Cerebellar cortex (tissue), 1 donor: ENCODE measurements at regions not wholly inside any gene's neighbourhood (a gene's known extent, or its start where the extent isn't known, plus 50 kb on each side); places are given as distances from the start of the nearest gene placed in this dataset.
"Not testable (repeated sequence)": the region's sequence is repeated elsewhere in the genome, so short reads cannot be mapped to it uniquely, and the experiment has no call there.

Experiments
- DNase-seq: peaks from one replicate; pipeline ENCODE4 v3.0.0-alpha.2; 2015; ENCODE audit warnings: low spot score

- DNase-seq, result no peak
Measured at GRCh38 chr7:114180556-114181266, 233.9 kb upstream of the FOXP2 start.

DNA sequence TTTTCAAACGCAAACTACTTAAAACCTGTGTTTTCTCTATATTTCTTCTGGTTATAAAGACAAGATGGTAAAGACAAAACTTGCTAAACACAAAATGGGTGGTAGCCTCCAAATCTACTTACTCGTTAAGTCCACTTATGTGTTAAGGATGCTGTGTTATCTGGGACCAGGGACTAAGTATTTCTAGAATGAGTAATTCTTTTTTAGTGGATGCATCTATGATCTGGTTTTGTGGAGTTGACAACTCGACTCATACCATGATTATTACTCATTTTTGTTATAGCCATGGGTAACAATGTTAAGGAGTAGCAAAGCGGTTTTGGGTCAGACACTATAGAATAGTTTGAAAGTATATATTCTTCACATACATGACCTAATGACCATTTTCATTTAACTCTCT is 239.5 kb upstream of the FOXP2 start:
- DNase-seq, result no peak

DNA sequence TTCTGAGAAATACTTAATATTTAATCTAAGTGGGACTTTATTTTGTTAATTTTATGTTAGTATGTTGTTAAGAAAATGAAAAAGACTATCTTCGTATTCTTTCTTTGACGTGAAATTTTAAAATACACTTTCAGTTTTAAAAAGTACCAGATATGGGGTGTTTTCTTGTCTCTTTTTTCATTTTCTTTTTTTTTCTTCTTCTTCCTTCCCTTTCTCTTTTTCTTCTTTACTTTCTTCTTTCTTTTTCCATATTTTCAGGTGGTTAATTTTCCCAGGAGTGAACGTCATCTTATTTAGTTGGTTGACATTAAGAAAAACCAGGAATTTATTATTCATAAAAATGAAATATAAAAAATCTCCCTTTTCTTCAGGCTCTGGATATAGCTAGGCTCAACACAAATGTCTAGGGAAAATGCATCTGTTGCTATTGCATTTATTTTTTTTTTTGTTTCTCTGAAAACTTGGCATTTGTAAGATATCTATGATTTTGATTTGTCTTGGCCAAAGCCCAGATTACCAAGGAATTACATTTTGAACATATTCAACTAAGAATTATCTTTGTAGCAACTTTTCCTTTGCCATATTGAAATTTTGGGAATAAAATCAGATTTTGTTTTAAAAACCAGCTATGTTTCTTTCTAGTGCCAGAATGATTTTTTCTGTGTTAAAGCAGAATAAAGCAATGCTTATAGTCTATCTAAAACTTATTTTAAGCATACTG is 241.3 kb upstream of the FOXP2 start:
- DNase-seq, result no peak

DNA sequence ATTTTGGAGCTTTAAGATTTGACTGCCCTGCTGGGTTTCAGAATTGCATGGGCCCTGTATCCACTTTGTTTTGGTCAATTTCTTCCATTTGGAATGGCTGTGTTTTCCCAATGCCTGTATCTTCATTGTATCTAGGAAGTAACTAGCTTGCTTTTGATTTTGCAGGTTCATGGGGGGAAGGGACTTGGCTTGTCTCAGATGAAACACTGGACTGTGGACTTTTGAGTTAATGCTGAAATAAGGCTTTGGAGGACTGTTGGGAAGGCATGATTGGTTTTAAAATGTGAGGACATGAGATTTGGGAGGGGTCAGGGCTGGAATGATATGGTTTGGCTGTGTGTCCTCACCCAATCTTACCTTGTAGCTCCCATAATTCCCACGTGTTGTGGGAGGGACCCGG is 245.2 kb upstream of the FOXP2 start:
- DNase-seq, result not testable (repeated sequence)

- no peak for DNase-seq
Measured at GRCh38 chr7:114160925-114161324, 242.1 kb upstream of the PPP1R3A start.

- DNase-seq, result no peak
Measured at GRCh38 chr7:114158854-114159253, 240.0 kb upstream of the PPP1R3A start.

DNA sequence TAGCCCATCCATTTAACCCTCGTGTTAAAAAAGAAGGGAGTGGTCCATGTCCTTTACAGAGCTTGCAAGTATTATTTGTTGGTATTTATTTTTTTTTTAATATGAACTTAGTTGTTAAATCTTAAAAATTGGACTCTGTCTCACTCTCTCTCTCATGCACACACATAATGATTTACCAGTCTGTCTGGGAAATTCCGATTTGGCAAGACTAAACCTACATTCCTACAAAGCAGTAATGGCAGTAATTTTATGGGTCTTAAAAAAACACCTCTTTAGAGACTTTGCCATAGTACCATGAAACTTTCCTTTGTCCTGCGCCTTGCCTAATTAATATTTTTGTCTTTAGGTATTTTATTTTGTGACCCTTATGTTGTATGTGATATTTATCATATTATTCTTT is 239.5 kb upstream of the PPP1R3A start:
- DNase-seq, result no peak

DNA sequence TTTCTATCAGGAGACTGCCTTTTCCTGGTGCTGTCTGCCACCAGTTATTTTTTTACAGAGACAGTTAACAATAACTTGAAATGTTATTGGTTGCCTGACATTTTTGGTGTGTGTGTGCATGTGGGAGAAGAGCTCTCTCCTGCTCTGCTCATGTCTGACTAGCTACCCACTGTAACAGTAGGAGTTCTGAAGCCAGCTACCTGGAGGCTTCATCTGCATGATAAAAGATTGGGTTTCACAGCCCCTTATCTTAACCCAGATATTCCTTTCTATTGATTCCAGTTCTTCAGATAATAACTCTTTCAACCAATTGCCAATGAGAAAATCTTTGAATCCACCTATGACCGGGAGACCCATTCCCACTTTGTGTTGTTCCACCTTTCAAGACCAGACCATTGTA is 237.4 kb upstream of the PPP1R3A start:
- DNase-seq, result no peak

DNA sequence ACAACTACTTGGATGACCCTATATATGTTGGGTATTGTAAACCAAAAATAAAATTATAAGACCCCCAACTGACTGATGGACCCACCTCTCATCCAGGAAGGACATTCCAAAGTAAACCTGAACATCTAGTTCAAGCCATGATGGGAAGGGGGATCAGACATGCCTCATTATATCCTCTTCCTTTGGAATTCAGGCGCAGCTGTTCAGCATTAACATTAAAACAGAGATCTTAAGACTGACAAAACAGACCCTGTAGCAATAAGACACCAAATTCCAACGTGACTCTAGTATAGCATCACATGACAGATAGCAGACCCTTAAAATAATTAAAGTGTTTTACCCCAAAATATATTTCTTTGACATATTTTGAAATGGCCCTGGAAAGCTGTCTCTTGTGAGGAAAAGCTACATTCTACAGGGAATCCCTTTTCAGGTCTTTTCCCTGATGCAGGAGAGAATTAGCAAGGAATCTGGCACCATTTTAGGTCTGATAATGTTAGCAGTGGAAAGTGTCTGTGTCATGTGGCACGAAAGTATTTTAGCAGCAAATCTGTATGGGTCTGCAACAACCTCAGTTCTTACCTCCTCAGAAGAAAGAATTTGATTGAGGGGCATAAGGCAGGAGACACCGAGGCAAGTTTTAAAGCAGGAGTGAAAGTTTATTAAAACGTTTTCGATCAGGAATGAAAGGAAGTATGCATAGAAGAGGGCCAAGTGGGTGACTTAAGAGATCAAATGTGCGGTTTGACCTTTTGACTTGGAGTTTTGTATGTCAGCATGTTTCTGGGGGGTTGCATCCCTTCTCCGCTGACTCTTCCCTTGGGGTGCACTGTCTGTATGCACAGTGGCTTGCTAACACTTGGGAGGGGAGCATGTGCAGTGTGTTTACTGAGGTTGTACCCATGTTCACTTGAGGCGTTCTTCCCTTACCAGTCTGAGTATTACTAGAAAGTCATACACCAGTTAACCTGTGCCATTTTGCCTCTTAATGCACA is 236.6 kb upstream of the PPP1R3A start:
- no peak for DNase-seq

DNA sequence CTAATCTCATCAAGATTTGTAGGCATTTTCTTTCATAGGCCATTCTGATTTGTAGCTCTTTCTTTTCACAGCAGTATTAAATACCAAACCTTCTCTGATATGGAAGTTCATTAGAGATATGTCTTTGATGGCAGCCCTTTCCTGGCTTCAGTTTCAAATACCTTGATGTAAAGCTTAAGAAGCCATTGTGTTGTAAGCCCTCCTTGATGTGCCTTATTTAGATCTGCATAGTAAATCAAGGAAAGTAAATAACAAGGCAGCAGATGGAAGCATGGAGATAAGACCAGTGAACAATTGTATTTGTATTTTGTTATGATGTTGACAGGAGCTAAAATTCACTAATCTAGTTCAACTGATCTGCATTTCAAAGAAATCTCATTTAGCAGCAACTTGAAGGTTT is 234.9 kb upstream of the PPP1R3A start:
- DNase-seq, result no peak

- no peak for DNase-seq
Measured at GRCh38 chr7:114152314-114152938, 233.6 kb upstream of the PPP1R3A start.

- DNase-seq, result no peak
Measured at GRCh38 chr7:114151777-114152176, 233.0 kb upstream of the PPP1R3A start.

- no peak for DNase-seq
Measured at GRCh38 chr7:114150689-114151088, 231.9 kb upstream of the PPP1R3A start.

GRCh38 chr7:114148779-114149178 is 230.0 kb upstream of the PPP1R3A start:
- DNase-seq, result no peak

DNA sequence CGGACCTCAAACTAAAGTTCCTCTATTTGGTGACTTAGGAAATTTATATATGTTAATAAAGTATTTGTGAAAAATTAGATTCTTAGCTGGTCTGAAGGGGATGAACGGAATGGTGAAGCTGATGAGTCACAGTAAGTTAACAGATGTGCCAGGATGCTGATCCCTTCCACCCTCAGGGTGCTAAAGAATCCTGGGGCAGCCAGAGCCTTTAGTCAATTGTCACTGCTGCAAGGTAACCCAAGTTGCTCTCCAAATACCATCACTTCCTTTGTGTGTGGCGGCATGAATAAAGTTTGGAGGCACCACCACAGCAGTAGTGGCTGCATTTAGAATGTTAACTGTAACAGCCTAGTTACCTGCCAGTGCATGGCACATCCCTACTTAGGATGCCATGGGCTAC is 222.6 kb upstream of the PPP1R3A start:
- no peak for DNase-seq

DNA sequence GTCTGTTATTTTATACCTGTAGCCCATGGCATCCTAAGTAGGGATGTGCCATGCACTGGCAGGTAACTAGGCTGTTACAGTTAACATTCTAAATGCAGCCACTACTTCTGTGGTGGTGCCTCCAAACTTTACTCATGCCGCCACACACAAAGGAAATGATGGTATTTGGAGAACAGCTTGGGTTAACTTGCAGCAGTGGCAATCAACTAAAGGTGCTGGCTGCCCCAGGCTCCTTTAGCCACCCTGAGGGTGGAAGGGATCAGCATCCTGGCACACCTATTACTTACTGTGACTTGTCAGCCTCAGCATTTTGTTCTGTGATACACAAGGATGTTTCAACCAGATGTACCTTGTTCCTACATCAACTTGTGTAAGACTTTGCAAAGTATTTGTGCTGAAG is 221.8 kb upstream of the PPP1R3A start:
- no peak for DNase-seq

DNA sequence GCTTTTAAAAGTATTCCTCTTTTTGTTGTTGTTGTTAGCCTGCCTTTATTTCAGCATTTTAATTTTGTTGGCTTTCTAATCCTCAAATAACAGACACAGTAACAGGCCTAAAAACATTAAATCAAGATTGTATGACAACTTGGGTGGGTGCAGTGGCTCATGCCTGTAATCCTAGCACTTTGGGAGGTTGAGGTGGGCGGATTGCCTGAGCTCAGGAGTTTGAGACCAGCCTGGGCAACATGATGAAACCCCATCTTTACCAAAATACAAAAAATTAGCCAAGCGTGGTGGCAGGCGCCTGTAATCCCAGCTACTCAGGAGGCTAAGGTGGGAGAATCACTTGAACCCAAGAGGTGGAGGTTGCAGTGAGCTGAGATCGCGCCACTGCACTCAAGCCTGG is 220.9 kb upstream of the PPP1R3A start:
- not testable (repeated sequence) for DNase-seq

DNA sequence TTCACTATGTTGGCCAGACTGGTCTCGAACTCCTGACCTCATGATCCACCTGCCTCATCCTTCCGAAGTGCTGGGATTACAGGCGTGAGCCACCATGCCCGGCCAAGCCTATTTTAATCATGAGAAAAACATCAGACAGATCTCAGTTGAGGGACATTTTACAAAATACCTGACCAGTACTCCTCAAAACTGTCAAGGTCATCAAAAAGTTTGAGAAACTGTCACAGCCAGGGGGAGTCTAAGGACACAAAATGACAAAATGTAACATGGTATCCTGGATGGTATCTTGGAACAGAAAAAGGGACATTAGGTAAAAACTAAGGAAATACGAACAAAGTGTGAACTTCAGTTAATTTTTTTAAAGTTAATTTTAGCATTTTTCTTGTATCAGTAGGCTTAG is 219.8 kb upstream of the PPP1R3A start:
- no peak for DNase-seq

DNA sequence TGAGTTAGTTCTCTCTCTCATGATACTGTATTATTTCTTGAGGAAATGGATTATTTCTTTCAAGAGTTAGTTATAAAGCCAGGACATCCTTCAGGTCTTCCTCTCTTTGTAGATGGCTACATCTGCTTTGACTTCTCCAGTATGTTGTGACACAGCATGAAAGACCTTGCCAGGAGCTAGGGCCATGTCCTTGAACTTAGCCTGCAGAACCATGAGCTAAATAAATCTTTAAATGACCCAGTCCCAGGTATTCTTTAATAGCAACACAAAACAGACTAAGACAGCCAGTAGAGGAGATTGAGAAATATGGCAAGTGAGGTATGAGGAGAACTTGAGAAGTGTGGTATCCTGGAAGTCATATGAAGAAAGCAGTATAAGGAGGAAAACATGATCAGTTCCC is 214.9 kb upstream of the PPP1R3A start:
- DNase-seq, result no peak

GRCh38 chr7:114130866-114131265 is 212.1 kb upstream of the PPP1R3A start:
- no peak for DNase-seq

DNA sequence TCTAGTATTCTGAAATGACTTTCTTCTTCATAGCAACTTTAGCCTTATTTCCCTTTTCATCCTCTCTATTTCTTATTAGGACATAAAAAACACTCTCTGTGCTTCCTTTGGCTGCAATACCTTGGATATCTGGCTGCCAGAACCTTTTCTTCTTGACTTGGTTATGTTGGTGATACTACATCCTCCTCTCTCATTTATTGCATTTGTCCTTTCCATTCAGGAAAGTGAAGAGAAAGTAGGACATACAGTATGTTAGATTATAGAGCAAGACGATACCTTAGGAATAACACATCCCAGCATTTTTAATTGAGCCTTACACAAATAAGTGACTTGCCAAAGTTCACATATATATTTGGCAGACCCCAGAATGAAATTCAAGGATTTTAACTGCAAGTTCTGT is 210.1 kb upstream of the PPP1R3A start:
- DNase-seq, result no peak

DNA sequence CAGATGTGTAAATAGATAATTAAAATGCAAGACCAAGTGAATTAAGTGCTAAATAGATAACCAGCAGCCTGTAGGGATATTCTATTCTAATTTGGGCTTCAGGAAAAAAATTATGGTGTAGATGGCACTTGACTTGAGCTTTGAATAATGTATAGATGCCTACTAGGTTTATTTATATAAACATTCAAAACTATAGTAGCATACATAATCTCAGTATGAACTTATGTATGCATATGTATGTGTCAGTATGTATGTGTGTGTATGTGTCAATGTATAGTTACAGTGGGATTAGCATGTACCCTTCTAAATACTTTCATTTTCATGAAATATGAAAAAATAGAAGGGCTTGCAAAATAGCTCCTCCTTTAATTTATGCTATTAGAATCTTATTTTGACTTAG is 207.3 kb upstream of the PPP1R3A start:
- DNase-seq, result no peak
